GM23338 (cell line): ENCODE measurements at regions not wholly inside any gene's neighbourhood (a gene's known extent, or its start where the extent isn't known, plus 50 kb on each side); places are given as distances from the start of the nearest gene placed in this dataset.

Experiments used
- ATAC-seq: fragments of 200-7000 bp; cut with Tn5 transposase; 3 replicates; pipeline ENCODE4 v1.9.1; 2020
- DNase-seq: peaks from one replicate; pipeline ENCODE4 v3.0.0-alpha.2; 2015; ENCODE audit warnings: low spot score
- H2AFZ ChIP-seq: fragments of 200-600 bp; sonication (generic); 2 replicates; pipeline ENCODE4 v1.8.0; 2016; ENCODE audit warnings: antibody characterized with exemption, mild to moderate bottlenecking, moderate library complexity
- H3F3A ChIP-seq: fragments of 200-600 bp; sonication (generic); replicated peaks from 2 replicates; pipeline ENCODE4 v1.8.0; 2017; ENCODE audit warnings: antibody characterized with exemption, mixed run types, low read depth
- H3K27ac ChIP-seq: fragments of 200-600 bp; sonication (generic); 2 replicates; pipeline ENCODE4 v1.6.1; 2016; ENCODE audit warnings: low read depth
- H3K27me3 ChIP-seq: fragments of 200-600 bp; sonication (generic); 2 replicates; pipeline ENCODE4 v1.8.0; 2016; ENCODE audit warnings: mild to moderate bottlenecking, mixed run types, moderate library complexity; ENCODE audit not compliant: insufficient read depth
- H3K36me3 ChIP-seq: fragments of 200-600 bp; sonication (generic); 2 replicates; pipeline ENCODE4 v1.8.0; 2016; ENCODE audit warnings: mild to moderate bottlenecking; ENCODE audit not compliant: insufficient read depth
- H3K4me1 ChIP-seq: fragments of 200-600 bp; sonication (generic); 2 replicates; pipeline ENCODE4 v1.8.0; 2016; ENCODE audit warnings: mild to moderate bottlenecking, moderate library complexity; ENCODE audit not compliant: insufficient read depth
- H3K4me2 ChIP-seq: fragments of 200-600 bp; sonication (generic); 2 replicates; pipeline ENCODE4 v1.7.1; 2017; ENCODE audit warnings: mixed run types
- H3K4me3 ChIP-seq: fragments of 200-600 bp; sonication (generic); 2 replicates; pipeline ENCODE4 v1.6.1; 2016; ENCODE audit warnings: mixed run types
- H3K79me2 ChIP-seq: fragments of 200-600 bp; sonication (generic); replicated peaks from 2 replicates; pipeline ENCODE4 v1.8.0; 2017; ENCODE audit warnings: mild to moderate bottlenecking; ENCODE audit not compliant: insufficient read depth
- H3K9me2 ChIP-seq: fragments of 200-600 bp; sonication (generic); 2 replicates; pipeline ENCODE4 v1.8.0; 2017; ENCODE audit not compliant: insufficient read depth
- H4K20me1 ChIP-seq: fragments of 200-600 bp; sonication (generic); replicated peaks from 2 replicates; pipeline ENCODE4 v1.8.0; 2017; ENCODE audit warnings: mild to moderate bottlenecking; ENCODE audit not compliant: insufficient read depth
- H3K27ac Mint-ChIP-seq: 2 replicates; pipeline ENCODE4 v1.8.0; 2020; ENCODE audit warnings: inconsistent platforms, mild to moderate bottlenecking, moderate library complexity, mixed read lengths
- H3K27me3 Mint-ChIP-seq: 3 replicates; pipeline ENCODE4 v1.8.0; 2022; ENCODE audit warnings: low read depth, mild to moderate bottlenecking, moderate library complexity, mixed read lengths, inconsistent platforms; ENCODE audit not compliant: insufficient read depth, poor library complexity
- H3K36me3 Mint-ChIP-seq: 3 replicates; pipeline ENCODE4 v1.8.0; 2021; ENCODE audit warnings: low read depth, mild to moderate bottlenecking, inconsistent platforms, moderate library complexity, mixed read lengths
- H3K4me1 Mint-ChIP-seq: 3 replicates; pipeline ENCODE4 v1.8.0; 2020; ENCODE audit warnings: mild to moderate bottlenecking, inconsistent platforms, mixed read lengths
- H3K4me3 Mint-ChIP-seq: 3 replicates; pipeline ENCODE4 v1.8.0; 2021; ENCODE audit warnings: moderate library complexity, mild to moderate bottlenecking, inconsistent platforms, mixed read lengths
- H3K9me3 Mint-ChIP-seq: 3 replicates; pipeline ENCODE4 v1.8.0; 2020; ENCODE audit warnings: moderate library complexity, mild to moderate bottlenecking, inconsistent platforms, mixed read lengths
- CREB1 ChIP-seq: fragments of 250-450 bp; sonication (Bioruptor Pico); IDR thresholded peaks from 2 replicates; pipeline ENCODE4 v1.5.0; 2020; ENCODE audit warnings: low read depth, mild to moderate bottlenecking, moderate library complexity
- CTCF ChIP-seq, 2 experiments: fragments of 200-600 bp in 1 of 2; sonication (generic) in 1 of 2; conservative IDR thresholded peaks; 2 replicates each; pipeline versions ENCODE4 v1.5.1 to v1.6.1; 2016 to 2017; ENCODE audit warnings: antibody characterized with exemption in 2 of 2, low read depth in 2 of 2, mild to moderate bottlenecking in 2 of 2, moderate library complexity in 1 of 2
- EZH2 ChIP-seq: fragments of 200-600 bp; sonication (generic); IDR thresholded peaks from one replicate; pipeline ENCODE4 v1.8.0; 2017; ENCODE audit warnings: antibody characterized with exemption, mild to moderate bottlenecking, low read depth; ENCODE audit not compliant: unreplicated experiment
- EZH2phosphoT487 ChIP-seq: fragments of 200-600 bp; sonication (generic); IDR thresholded peaks from one replicate; pipeline ENCODE4 v1.8.1; 2018; ENCODE audit warnings: antibody characterized with exemption; ENCODE audit not compliant: unreplicated experiment
- JUNB ChIP-seq: IDR thresholded peaks from one replicate; pipeline ENCODE4 v1.6.1; 2016; ENCODE audit warnings: antibody characterized with exemption; ENCODE audit not compliant: unreplicated experiment
- NANOG ChIP-seq: IDR thresholded peaks from 2 replicates; pipeline ENCODE4 v1.6.1; 2016; ENCODE audit warnings: antibody characterized with exemption, borderline replicate concordance
- POLR2AphosphoS5 ChIP-seq: IDR thresholded peaks from 2 replicates; pipeline ENCODE4 v1.6.1; 2016; ENCODE audit warnings: antibody characterized with exemption, low read depth
- STAT1 ChIP-seq: IDR thresholded peaks from one replicate; pipeline ENCODE4 v1.6.1; 2016; ENCODE audit warnings: antibody characterized with exemption; ENCODE audit not compliant: unreplicated experiment
- ZNF114 ChIP-seq: fragments of 250-450 bp; sonication (Bioruptor Pico); IDR thresholded peaks from 2 replicates; pipeline ENCODE4 v1.5.0; 2020; ENCODE audit warnings: mild to moderate bottlenecking, moderate library complexity
- ZNF331 ChIP-seq: fragments of 250-450 bp; sonication (Bioruptor Pico); IDR thresholded peaks from 2 replicates; pipeline ENCODE4 v1.5.0; 2020; ENCODE audit warnings: low read depth, mild to moderate bottlenecking, moderate library complexity
- ZNF462 ChIP-seq: fragments of 250-450 bp; sonication (Bioruptor Pico); IDR thresholded peaks from 2 replicates; pipeline ENCODE4 v1.5.0; 2020; ENCODE audit warnings: mild to moderate bottlenecking, moderate library complexity
- TF ChIP-seq, protein P1 (sequence below): IDR thresholded peaks from one replicate; pipeline ENCODE4 v1.6.1; 2018; ENCODE audit warnings: antibody characterized with exemption; ENCODE audit not compliant: unreplicated experiment
- TF ChIP-seq, protein P2 (sequence below): IDR thresholded peaks from 2 replicates; pipeline ENCODE4 v1.6.1; 2016; ENCODE audit warnings: antibody characterized with exemption

- no peak for ATAC-seq
- no peak for DNase-seq
- TF ChIP-seq JUNB, result no peak
- TF ChIP-seq CTCF (conservative IDR thresholded peaks at IDR 0.05; ENCODE audit: low read depth in 2 of 2), result no peak
- no peak for TF ChIP-seq CREB1 (CRISPR knock-in tag)
- no peak for TF ChIP-seq POLR2AphosphoS5
- TF ChIP-seq EZH2phosphoT487, result no peak
- TF ChIP-seq ZNF331, result no peak
- no peak for TF ChIP-seq EZH2
- TF ChIP-seq NANOG, result no peak
- no peak for TF ChIP-seq ZNF114 (CRISPR knock-in tag)
- TF ChIP-seq, protein P1, sequence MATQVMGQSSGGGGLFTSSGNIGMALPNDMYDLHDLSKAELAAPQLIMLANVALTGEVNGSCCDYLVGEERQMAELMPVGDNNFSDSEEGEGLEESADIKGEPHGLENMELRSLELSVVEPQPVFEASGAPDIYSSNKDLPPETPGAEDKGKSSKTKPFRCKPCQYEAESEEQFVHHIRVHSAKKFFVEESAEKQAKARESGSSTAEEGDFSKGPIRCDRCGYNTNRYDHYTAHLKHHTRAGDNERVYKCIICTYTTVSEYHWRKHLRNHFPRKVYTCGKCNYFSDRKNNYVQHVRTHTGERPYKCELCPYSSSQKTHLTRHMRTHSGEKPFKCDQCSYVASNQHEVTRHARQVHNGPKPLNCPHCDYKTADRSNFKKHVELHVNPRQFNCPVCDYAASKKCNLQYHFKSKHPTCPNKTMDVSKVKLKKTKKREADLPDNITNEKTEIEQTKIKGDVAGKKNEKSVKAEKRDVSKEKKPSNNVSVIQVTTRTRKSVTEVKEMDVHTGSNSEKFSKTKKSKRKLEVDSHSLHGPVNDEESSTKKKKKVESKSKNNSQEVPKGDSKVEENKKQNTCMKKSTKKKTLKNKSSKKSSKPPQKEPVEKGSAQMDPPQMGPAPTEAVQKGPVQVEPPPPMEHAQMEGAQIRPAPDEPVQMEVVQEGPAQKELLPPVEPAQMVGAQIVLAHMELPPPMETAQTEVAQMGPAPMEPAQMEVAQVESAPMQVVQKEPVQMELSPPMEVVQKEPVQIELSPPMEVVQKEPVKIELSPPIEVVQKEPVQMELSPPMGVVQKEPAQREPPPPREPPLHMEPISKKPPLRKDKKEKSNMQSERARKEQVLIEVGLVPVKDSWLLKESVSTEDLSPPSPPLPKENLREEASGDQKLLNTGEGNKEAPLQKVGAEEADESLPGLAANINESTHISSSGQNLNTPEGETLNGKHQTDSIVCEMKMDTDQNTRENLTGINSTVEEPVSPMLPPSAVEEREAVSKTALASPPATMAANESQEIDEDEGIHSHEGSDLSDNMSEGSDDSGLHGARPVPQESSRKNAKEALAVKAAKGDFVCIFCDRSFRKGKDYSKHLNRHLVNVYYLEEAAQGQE, result no peak
- no peak for TF ChIP-seq ZNF462 (CRISPR knock-in tag)
- TF ChIP-seq, protein P2, sequence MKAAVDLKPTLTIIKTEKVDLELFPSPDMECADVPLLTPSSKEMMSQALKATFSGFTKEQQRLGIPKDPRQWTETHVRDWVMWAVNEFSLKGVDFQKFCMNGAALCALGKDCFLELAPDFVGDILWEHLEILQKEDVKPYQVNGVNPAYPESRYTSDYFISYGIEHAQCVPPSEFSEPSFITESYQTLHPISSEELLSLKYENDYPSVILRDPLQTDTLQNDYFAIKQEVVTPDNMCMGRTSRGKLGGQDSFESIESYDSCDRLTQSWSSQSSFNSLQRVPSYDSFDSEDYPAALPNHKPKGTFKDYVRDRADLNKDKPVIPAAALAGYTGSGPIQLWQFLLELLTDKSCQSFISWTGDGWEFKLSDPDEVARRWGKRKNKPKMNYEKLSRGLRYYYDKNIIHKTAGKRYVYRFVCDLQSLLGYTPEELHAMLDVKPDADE, result no peak
- TF ChIP-seq STAT1, result no peak
- Histone ChIP-seq H3K9me2 (no peaks in the 10 kb centered on the region), H3K27ac (no peak overlapping the region), H3K79me2 (no peaks in the 10 kb centered on the region), H3F3A (no peaks in the 10 kb centered on the region), H3K4me2 (no peak overlapping the region), H3K4me1 (peaks cover 9% of the 10 kb centered on the region), H3K4me3 (no peak overlapping the region), H2AFZ (no peak overlapping the region), H3K27me3 (no peaks in the 10 kb centered on the region), H4K20me1 (no peaks in the 10 kb centered on the region), H3K36me3 (no peaks in the 10 kb centered on the region)
- no peak overlapping the region for H3K4me3 Mint-ChIP-seq
- peaks cover 12% of the 10 kb centered on the region; the same call in 2 of the 3 replicates for H3K4me1 Mint-ChIP-seq
- peaks cover 2% of the 10 kb centered on the region for H3K27me3 Mint-ChIP-seq
- no peaks in the 10 kb centered on the region for H3K9me3 Mint-ChIP-seq
- no peak overlapping the region for H3K27ac Mint-ChIP-seq
- H3K36me3 Mint-ChIP-seq, result no peaks in the 10 kb centered on the region
These were observed 159.1 kb downstream of the DLEU7 start for GRCh38 chr13:50684366-50684765.
